Liver (tissue), 3 donors: ENCODE measurements at regions not wholly inside any gene's neighbourhood (a gene's known extent, or its start where the extent isn't known, plus 50 kb on each side); places are given as distances from the start of the nearest gene placed in this dataset.

Source experiments
- CTCF ChIP-seq: fragments of 150-350 bp; IDR thresholded peaks from 2 replicates; pipeline ENCODE4 v1.5.1; 2017; ENCODE audit warnings: improper control_type of control experiment, low read depth, low read length; ENCODE audit not compliant: missing input control
- MAX ChIP-seq: IDR thresholded peaks from 2 replicates; pipeline ENCODE4 v1.6.1; 2016; ENCODE audit warnings: antibody characterized with exemption
- RAD21 ChIP-seq, 2 donors: IDR thresholded peaks; 2 replicates each; pipeline ENCODE4 v1.6.1; 2016; ENCODE audit warnings: antibody characterized with exemption in 2 of 2, mild to moderate bottlenecking in 2 of 2
- SP1 ChIP-seq: IDR thresholded peaks from 2 replicates; pipeline ENCODE4 v1.6.1; 2018; ENCODE audit warnings: antibody characterized with exemption, mild to moderate bottlenecking
- ZBTB33 ChIP-seq: IDR thresholded peaks from 2 replicates; pipeline ENCODE4 v1.6.1; 2016; ENCODE audit warnings: antibody characterized with exemption
- donor health status: healthy.
- donor health status: healthy.

- TF ChIP-seq CTCF (no peak), MAX (no peak), SP1 (no peak), ZBTB33 (no peak), RAD21 (IDR thresholded peaks at IDR 0.05) (no peak)
Observed at GRCh38 chr17:36842963-36843558, 94.2 kb upstream of the LHX1 start.
